GM19395 (cell line): ENCODE measurements at regions not wholly inside any gene's neighbourhood (a gene's known extent, or its start where the extent isn't known, plus 50 kb on each side); places are given as distances from the start of the nearest gene placed in this dataset.

Experiments used
- ATAC-seq: cut with Tn5 transposase; IDR thresholded peaks from one replicate; pipeline ENCODE4 v1.9.1; 2021; ENCODE audit warnings: mild to moderate bottlenecking, moderate library complexity; ENCODE audit not compliant: unreplicated experiment

DNA sequence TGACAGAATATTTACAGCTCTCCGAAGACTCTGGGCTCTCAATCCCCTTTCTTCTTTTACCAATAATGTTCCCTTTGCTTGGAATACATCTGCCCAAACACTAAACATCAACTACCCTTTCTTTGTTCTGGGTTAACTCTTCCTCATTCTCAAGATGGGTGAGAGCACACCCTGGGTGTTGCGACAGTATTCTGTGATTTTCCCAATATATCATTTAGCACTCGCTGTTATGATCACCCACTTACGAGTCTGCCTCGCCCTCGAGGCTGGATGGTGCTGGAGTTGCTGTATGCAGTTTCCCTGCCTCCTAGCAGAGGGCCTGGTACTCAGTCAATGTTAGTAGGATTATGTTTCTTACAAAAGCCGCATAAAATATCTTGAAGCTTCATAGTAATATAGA lies 93.2 kb downstream of the SOCS6 start:
- ATAC-seq: no peak

DNA sequence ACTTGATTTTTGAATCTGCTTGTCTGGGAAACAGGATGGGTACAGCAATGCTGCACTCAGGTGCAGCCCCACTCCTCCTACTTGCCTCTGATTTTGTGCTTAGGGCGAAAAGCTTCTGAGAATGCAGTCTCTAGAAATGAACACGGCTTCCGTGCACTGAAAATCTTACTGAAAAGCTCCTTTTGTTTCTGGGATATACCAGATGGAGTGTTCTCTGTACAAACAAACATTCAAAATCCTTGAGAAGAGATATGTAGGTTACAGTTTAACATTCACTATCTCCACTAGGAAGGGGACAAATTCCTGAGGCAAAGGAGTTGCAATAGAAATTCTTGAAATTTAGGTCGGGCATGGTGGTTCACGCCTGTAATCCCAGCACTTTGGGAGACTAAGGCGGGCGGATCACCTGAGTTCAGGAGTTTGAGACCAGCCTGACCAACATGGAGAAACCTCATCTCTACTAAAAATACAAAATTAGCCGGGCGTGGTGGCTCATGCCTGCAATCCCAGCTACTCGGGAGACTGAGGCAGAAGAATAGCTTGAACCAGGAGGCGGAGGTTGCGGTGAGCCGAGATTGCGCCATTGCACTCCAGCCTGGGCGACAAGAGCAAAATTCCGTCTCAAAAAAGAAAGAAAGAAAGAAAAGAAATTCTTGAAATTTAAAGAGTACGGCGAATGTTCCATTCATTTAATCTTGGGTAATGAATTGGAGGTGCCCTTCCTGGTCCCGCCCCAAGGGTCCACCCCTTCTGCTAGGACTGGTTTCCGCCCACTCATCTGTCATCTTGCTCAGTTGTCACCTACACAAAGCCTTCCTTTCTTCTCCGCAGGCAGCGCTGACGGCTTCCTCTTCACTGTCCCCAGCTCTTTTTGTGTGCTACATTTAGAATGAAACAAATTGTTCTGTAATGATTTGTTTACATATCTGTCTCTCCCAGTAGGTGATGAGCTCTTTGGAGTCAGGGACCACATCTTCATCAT lies 92.4 kb downstream of the SOCS6 start:
- ATAC-seq: no peak
